HepG2 (cell line): ENCODE measurements at regions not wholly inside any gene's neighbourhood (a gene's known extent, or its start where the extent isn't known, plus 50 kb on each side); places are given as distances from the start of the nearest gene placed in this dataset.

Source experiments
- CEBPB ChIP-seq: IDR thresholded peaks from 2 replicates; pipeline ENCODE4 v1.6.1; 2011; ENCODE audit warnings: low read depth, low read length, improper control_type of control experiment, borderline replicate concordance
- NR1H2 ChIP-seq: sonication (generic); formaldehyde crosslinking; IDR thresholded peaks from 2 replicates; pipeline ENCODE4 v1.8.1; 2022; ENCODE audit warnings: low read depth, missing genetic modification reagents, borderline replicate concordance
- PHF21A ChIP-seq: sonication (generic); formaldehyde crosslinking; IDR thresholded peaks from 2 replicates; pipeline ENCODE4 v1.5.0; 2020; ENCODE audit warnings: mild to moderate bottlenecking, missing genetic modification reagents
- PITX1 ChIP-seq: sonication (generic); formaldehyde crosslinking; IDR thresholded peaks from 2 replicates; pipeline ENCODE4 v1.5.1; 2020; ENCODE audit warnings: mild to moderate bottlenecking, missing genetic modification reagents
- SALL2 ChIP-seq: sonication (generic); formaldehyde crosslinking; IDR thresholded peaks from 2 replicates; pipeline ENCODE4 v1.8.1; 2023; ENCODE audit warnings: mild to moderate bottlenecking, missing genetic modification reagents, inconsistent platforms
- TEAD2 ChIP-seq: sonication (generic); formaldehyde crosslinking; IDR thresholded peaks from 2 replicates; pipeline ENCODE4 v1.9.0; 2021; ENCODE audit warnings: missing genetic modification reagents
- ZNF260 ChIP-seq: sonication (generic); formaldehyde crosslinking; IDR thresholded peaks from 2 replicates; pipeline ENCODE4 v1.4.0; 2020; ENCODE audit warnings: missing genetic modification reagents, low read depth, mild to moderate bottlenecking, borderline replicate concordance
- ZNF292 ChIP-seq: sonication (generic); formaldehyde crosslinking; IDR thresholded peaks from 2 replicates; pipeline ENCODE4 v1.8.1; 2022; ENCODE audit warnings: mild to moderate bottlenecking, low read depth, missing genetic modification reagents, borderline replicate concordance
- ZNF407 ChIP-seq: sonication (generic); formaldehyde crosslinking; IDR thresholded peaks from one replicate; pipeline ENCODE4 v1.5.1; 2020; ENCODE audit warnings: mild to moderate bottlenecking, missing genetic modification reagents; ENCODE audit errors: not compliant biosample characterization
- TF ChIP-seq, protein P1 (sequence below): sonication (generic); formaldehyde crosslinking; IDR thresholded peaks from 2 replicates; pipeline ENCODE4 v1.9.0; 2021; ENCODE audit warnings: mild to moderate bottlenecking, missing genetic modification reagents
- TF ChIP-seq, protein P2 (sequence below): sonication (generic); formaldehyde crosslinking; IDR thresholded peaks from 2 replicates; pipeline ENCODE4 v1.5.1; 2020; ENCODE audit warnings: missing genetic modification reagents, mild to moderate bottlenecking, borderline replicate concordance

DNA sequence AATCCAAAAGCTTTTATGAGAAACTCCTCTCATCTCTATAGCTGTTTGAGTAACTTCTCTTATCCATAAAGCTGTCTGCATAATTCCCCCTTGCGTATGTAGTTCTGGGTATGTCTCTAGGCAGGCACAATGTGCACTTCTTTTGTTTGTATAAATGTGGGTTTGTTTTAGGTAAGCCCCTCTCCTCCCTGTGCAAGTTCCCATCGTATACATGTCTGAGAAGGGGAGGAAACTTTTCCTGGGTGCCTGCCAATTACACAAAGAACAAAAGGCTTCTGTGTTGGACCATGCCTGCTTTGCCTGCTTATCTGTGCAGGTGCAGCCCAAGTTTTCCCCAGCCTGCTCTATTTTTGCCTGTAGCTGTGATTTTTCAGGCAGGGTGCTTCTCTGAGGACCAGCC, 96.7 kb downstream of the CCER1 start (continued):
- no peak for TF ChIP-seq CEBPB
- TF ChIP-seq, protein P1, sequence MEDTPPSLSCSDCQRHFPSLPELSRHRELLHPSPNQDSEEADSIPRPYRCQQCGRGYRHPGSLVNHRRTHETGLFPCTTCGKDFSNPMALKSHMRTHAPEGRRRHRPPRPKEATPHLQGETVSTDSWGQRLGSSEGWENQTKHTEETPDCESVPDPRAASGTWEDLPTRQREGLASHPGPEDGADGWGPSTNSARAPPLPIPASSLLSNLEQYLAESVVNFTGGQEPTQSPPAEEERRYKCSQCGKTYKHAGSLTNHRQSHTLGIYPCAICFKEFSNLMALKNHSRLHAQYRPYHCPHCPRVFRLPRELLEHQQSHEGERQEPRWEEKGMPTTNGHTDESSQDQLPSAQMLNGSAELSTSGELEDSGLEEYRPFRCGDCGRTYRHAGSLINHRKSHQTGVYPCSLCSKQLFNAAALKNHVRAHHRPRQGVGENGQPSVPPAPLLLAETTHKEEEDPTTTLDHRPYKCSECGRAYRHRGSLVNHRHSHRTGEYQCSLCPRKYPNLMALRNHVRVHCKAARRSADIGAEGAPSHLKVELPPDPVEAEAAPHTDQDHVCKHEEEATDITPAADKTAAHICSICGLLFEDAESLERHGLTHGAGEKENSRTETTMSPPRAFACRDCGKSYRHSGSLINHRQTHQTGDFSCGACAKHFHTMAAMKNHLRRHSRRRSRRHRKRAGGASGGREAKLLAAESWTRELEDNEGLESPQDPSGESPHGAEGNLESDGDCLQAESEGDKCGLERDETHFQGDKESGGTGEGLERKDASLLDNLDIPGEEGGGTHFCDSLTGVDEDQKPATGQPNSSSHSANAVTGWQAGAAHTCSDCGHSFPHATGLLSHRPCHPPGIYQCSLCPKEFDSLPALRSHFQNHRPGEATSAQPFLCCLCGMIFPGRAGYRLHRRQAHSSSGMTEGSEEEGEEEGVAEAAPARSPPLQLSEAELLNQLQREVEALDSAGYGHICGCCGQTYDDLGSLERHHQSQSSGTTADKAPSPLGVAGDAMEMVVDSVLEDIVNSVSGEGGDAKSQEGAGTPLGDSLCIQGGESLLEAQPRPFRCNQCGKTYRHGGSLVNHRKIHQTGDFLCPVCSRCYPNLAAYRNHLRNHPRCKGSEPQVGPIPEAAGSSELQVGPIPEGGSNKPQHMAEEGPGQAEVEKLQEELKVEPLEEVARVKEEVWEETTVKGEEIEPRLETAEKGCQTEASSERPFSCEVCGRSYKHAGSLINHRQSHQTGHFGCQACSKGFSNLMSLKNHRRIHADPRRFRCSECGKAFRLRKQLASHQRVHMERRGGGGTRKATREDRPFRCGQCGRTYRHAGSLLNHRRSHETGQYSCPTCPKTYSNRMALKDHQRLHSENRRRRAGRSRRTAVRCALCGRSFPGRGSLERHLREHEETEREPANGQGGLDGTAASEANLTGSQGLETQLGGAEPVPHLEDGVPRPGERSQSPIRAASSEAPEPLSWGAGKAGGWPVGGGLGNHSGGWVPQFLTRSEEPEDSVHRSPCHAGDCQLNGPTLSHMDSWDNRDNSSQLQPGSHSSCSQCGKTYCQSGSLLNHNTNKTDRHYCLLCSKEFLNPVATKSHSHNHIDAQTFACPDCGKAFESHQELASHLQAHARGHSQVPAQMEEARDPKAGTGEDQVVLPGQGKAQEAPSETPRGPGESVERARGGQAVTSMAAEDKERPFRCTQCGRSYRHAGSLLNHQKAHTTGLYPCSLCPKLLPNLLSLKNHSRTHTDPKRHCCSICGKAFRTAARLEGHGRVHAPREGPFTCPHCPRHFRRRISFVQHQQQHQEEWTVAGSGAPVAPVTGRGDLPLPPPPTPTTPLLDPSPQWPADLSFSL = no peak
- peak; percentile 81 for TF ChIP-seq PHF21A (CRISPR knock-in tag)
- no peak for TF ChIP-seq NR1H2
- no peak for TF ChIP-seq TEAD2
- no peak for TF ChIP-seq ZNF260 (CRISPR knock-in tag)
- peak; percentile 91; the same call in 1 of the 2 replicates for TF ChIP-seq ZNF292 (CRISPR knock-in tag)
- peak; percentile 78; the same call in 1 of the 2 replicates for TF ChIP-seq PITX1 (CRISPR knock-in tag)
- no peak for TF ChIP-seq SALL2
- TF ChIP-seq, protein P2, sequence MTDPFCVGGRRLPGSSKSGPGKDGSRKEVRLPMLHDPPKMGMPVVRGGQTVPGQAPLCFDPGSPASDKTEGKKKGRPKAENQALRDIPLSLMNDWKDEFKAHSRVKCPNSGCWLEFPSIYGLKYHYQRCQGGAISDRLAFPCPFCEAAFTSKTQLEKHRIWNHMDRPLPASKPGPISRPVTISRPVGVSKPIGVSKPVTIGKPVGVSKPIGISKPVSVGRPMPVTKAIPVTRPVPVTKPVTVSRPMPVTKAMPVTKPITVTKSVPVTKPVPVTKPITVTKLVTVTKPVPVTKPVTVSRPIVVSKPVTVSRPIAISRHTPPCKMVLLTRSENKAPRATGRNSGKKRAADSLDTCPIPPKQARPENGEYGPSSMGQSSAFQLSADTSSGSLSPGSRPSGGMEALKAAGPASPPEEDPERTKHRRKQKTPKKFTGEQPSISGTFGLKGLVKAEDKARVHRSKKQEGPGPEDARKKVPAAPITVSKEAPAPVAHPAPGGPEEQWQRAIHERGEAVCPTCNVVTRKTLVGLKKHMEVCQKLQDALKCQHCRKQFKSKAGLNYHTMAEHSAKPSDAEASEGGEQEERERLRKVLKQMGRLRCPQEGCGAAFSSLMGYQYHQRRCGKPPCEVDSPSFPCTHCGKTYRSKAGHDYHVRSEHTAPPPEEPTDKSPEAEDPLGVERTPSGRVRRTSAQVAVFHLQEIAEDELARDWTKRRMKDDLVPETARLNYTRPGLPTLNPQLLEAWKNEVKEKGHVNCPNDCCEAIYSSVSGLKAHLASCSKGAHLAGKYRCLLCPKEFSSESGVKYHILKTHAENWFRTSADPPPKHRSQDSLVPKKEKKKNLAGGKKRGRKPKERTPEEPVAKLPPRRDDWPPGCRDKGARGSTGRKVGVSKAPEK (CRISPR knock-in tag) = 0 out of 2 replicates have a peak, but pooled peaks have one; percentile 23
- TF ChIP-seq ZNF407 (CRISPR knock-in tag) = no peak
